Astrocyte (in vitro differentiated cells and primary cell): ENCODE measurements at regions not wholly inside any gene's neighbourhood (a gene's known extent, or its start where the extent isn't known, plus 50 kb on each side); places are given as distances from the start of the nearest gene placed in this dataset.

ENCODE experiments used
- CTCF ChIP-seq: IDR thresholded peaks from 2 replicates; pipeline ENCODE4 v1.5.1; 2011; ENCODE audit warnings: low read depth, mild to moderate bottlenecking, inconsistent platforms, low read length, moderate library complexity; ENCODE audit not compliant: insufficient read depth
- EZH2 ChIP-seq: IDR thresholded peaks from 2 replicates; pipeline ENCODE4 v1.6.1; 2012; ENCODE audit warnings: mild to moderate bottlenecking, low read length, inconsistent platforms; ENCODE audit not compliant: insufficient read depth

- TF ChIP-seq CTCF (no peak), EZH2 (no peak)
Observed at GRCh38 chr13:81713201-81713600, 1372.3 kb upstream of the SPRY2 start.
